DOHH2 (cell line): ENCODE measurements at regions not wholly inside any gene's neighbourhood (a gene's known extent, or its start where the extent isn't known, plus 50 kb on each side); places are given as distances from the start of the nearest gene placed in this dataset.

Source experiments
- EZH2phosphoT487 ChIP-seq: fragments of 200-600 bp; sonication (generic); IDR thresholded peaks from 2 replicates; pipeline ENCODE4 v1.6.1; 2017; ENCODE audit warnings: borderline replicate concordance, mild to moderate bottlenecking, antibody characterized with exemption, low read length, moderate library complexity, mixed read lengths
- TF ChIP-seq, protein P1 (sequence below): fragments of 200-600 bp; sonication (generic); IDR thresholded peaks from one replicate; pipeline ENCODE4 v1.5.1; 2014; ENCODE audit warnings: antibody characterized with exemption, mild to moderate bottlenecking, low read depth, low read length; ENCODE audit not compliant: poor library complexity, severe bottlenecking

DNA sequence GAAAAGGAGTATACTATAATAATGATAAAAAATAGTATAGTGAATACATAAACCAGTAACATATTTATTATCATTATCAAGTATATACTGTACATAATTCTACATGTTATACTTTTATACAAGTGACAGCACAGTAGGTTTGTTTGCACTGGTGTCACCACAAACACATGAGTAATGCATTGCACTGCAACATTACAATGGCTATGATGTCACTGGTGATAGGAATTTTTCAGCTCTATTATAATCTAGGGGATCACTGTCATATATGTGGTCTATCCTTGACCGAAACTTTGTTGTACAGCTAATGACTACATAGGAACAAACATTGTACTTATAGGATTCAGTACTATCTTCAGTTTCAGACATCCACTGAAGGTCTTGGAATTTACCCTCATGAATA lies 165.8 kb upstream of the SYT1 start:
- TF ChIP-seq, protein P1, sequence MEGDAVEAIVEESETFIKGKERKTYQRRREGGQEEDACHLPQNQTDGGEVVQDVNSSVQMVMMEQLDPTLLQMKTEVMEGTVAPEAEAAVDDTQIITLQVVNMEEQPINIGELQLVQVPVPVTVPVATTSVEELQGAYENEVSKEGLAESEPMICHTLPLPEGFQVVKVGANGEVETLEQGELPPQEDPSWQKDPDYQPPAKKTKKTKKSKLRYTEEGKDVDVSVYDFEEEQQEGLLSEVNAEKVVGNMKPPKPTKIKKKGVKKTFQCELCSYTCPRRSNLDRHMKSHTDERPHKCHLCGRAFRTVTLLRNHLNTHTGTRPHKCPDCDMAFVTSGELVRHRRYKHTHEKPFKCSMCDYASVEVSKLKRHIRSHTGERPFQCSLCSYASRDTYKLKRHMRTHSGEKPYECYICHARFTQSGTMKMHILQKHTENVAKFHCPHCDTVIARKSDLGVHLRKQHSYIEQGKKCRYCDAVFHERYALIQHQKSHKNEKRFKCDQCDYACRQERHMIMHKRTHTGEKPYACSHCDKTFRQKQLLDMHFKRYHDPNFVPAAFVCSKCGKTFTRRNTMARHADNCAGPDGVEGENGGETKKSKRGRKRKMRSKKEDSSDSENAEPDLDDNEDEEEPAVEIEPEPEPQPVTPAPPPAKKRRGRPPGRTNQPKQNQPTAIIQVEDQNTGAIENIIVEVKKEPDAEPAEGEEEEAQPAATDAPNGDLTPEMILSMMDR: no peak
- TF ChIP-seq EZH2phosphoT487: no peak
